OCI-LY7 (cell line): ENCODE measurements at regions not wholly inside any gene's neighbourhood (a gene's known extent, or its start where the extent isn't known, plus 50 kb on each side); places are given as distances from the start of the nearest gene placed in this dataset.

ENCODE experiments used
- BruUV-seq: library from RNA; stranded (reverse); fragments of 400-500 nt; replicated peaks from 2 replicates; lab custom pipeline; 2021; lab: Mats Ljungman, UMichigan
- CTCF ChIA-PET: fragments of 300-600 bp; sonication (Branson Sonifier 250); formaldehyde crosslinking; loops from one replicate; lab custom pipeline; 2022; ENCODE audit warnings: antibody characterized with exemption; ENCODE audit not compliant: unreplicated experiment; lab: Charles Lee
- POLR2A ChIA-PET: fragments of 300-600 bp; sonication (Branson Sonifier 250); formaldehyde crosslinking; loops from one replicate; lab custom pipeline; 2022; ENCODE audit warnings: antibody characterized with exemption; lab: Charles Lee
- DNase-seq: peaks from one replicate; pipeline ENCODE4 v3.0.0-alpha.2; 2015; ENCODE audit warnings: low spot score
- H2AFZ ChIP-seq: fragments of 200-600 bp; sonication (generic), shearing (Covaris generic); 2 replicates; pipeline ENCODE4 v1.6.1; 2014; ENCODE audit warnings: mild to moderate bottlenecking, antibody characterized with exemption, low read length, moderate library complexity
- H3K27ac ChIP-seq: fragments of 200-600 bp; sonication (generic); 2 replicates; pipeline ENCODE4 v1.5.1; 2014; ENCODE audit warnings: mixed run types, low read depth, mild to moderate bottlenecking, moderate library complexity, low read length, inconsistent platforms; ENCODE audit not compliant: poor library complexity, severe bottlenecking
- H3K36me3 ChIP-seq: fragments of 200-600 bp; sonication (generic); 2 replicates; pipeline ENCODE4 v1.6.1; 2014; ENCODE audit warnings: mild to moderate bottlenecking, antibody characterized with exemption, low read length, moderate library complexity, mixed read lengths; ENCODE audit not compliant: insufficient read depth
- H3K4me1 ChIP-seq: fragments of 200-600 bp; sonication (generic); 2 replicates; pipeline ENCODE4 v1.5.1; 2014; ENCODE audit warnings: mild to moderate bottlenecking, low read length; ENCODE audit not compliant: insufficient read depth, poor library complexity, severe bottlenecking
- H3K4me2 ChIP-seq: fragments of 200-600 bp; sonication (generic); 2 replicates; pipeline ENCODE4 v1.6.1; 2014; ENCODE audit warnings: mild to moderate bottlenecking, low read length
- H3K4me3 ChIP-seq: fragments of 200-600 bp; sonication (generic); 2 replicates; pipeline ENCODE4 v1.5.1; 2014; ENCODE audit warnings: mild to moderate bottlenecking, low read depth, low read length; ENCODE audit not compliant: poor library complexity, severe bottlenecking
- H3K79me2 ChIP-seq: fragments of 200-600 bp; sonication (generic); 2 replicates; pipeline ENCODE4 v1.6.1; 2016; ENCODE audit warnings: low read depth, mild to moderate bottlenecking, low read length, moderate library complexity, mixed read lengths; ENCODE audit not compliant: insufficient read depth
- H3K9me2 ChIP-seq: fragments of 200-600 bp; sonication (generic); 2 replicates; pipeline ENCODE4 v1.6.1; 2016; ENCODE audit warnings: mild to moderate bottlenecking, low read length, mixed read lengths; ENCODE audit not compliant: insufficient read depth
- H3K9me3 ChIP-seq: fragments of 200-600 bp; sonication (generic); 2 replicates; pipeline ENCODE4 v1.6.1; 2014; ENCODE audit warnings: mild to moderate bottlenecking, mixed run types, low read length, mixed read lengths
- H4K20me1 ChIP-seq: fragments of 200-600 bp; sonication (generic); 2 replicates; pipeline ENCODE4 v1.6.1; 2014; ENCODE audit warnings: mild to moderate bottlenecking, antibody characterized with exemption, low read length, moderate library complexity, mixed read lengths; ENCODE audit not compliant: insufficient read depth
- EZH2phosphoT487 ChIP-seq: fragments of 200-600 bp; sonication (generic); IDR thresholded peaks from 2 replicates; pipeline ENCODE4 v1.6.1; 2018; ENCODE audit warnings: low read depth, borderline replicate concordance, mild to moderate bottlenecking, mixed run types, antibody characterized with exemption, low read length, moderate library complexity, mixed read lengths
- intact Hi-C: fragments of 100-400 bp; cut with micrococcal nuclease; formaldehyde crosslinking; loops from one replicate; pipeline ENCODE4 v1.10.0; 2022; ENCODE audit not compliant: unreplicated experiment
- TF ChIP-seq, protein P1 (sequence below): fragments of 200-600 bp; sonication (generic); conservative IDR thresholded peaks from 2 replicates; pipeline ENCODE4 v1.5.1; 2014; ENCODE audit warnings: mild to moderate bottlenecking, antibody characterized with exemption, low read length, moderate library complexity, mixed read lengths

DNA sequence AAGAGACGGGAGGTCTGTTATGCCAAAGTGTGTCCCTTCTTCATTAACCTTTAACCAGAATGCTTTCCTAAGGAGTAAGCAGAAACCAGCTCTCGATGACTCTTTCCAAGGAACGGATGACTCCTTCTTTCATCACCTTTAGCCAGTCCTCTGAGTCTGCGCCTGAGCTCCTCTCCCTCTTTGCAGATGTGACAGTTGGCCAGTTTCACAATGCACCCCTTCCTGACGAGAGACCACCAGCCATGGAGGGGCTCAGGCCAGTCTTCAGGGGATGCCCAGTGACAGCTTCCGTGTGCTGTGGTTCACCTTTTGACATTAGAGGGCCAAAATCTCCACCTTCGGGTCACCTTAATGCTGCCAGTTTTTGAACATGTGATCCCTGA lies 826.1 kb downstream of the TBC1D22A start:
- H3K9me3 ChIP-seq = peaks cover 15% of the 10 kb centered on the region; the same call in 1 of the 2 replicates
- H4K20me1 ChIP-seq = no peaks in the 10 kb centered on the region
- H3K4me3 ChIP-seq = no peak overlapping the region
- no peak for TF ChIP-seq EZH2phosphoT487
- TF ChIP-seq, protein P1, sequence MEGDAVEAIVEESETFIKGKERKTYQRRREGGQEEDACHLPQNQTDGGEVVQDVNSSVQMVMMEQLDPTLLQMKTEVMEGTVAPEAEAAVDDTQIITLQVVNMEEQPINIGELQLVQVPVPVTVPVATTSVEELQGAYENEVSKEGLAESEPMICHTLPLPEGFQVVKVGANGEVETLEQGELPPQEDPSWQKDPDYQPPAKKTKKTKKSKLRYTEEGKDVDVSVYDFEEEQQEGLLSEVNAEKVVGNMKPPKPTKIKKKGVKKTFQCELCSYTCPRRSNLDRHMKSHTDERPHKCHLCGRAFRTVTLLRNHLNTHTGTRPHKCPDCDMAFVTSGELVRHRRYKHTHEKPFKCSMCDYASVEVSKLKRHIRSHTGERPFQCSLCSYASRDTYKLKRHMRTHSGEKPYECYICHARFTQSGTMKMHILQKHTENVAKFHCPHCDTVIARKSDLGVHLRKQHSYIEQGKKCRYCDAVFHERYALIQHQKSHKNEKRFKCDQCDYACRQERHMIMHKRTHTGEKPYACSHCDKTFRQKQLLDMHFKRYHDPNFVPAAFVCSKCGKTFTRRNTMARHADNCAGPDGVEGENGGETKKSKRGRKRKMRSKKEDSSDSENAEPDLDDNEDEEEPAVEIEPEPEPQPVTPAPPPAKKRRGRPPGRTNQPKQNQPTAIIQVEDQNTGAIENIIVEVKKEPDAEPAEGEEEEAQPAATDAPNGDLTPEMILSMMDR = no peak
- BruUV-seq = no TSS peak
- DNase-seq = no peak
- H3K4me1 ChIP-seq = no peaks in the 10 kb centered on the region
- intact Hi-C loops = no loop called here
- no peaks in the 10 kb centered on the region for H3K79me2 ChIP-seq
- H3K36me3 ChIP-seq = no peaks in the 10 kb centered on the region
- ChIA-PET CTCF (no interaction called here), POLR2A (no interaction called here)
- H2AFZ ChIP-seq = no peak overlapping the region
- H3K4me2 ChIP-seq = no peak overlapping the region
- H3K9me2 ChIP-seq = no peaks in the 10 kb centered on the region
- no peak overlapping the region for H3K27ac ChIP-seq

- Histone ChIP-seq H4K20me1 (no peaks in the 10 kb centered on the region), H3K79me2 (no peaks in the 10 kb centered on the region), H2AFZ (no peak overlapping the region), H3K27ac (no peak overlapping the region), H3K4me3 (no peak overlapping the region), H3K9me2 (no peaks in the 10 kb centered on the region), H3K36me3 (no peaks in the 10 kb centered on the region), H3K4me1 (no peaks in the 10 kb centered on the region), H3K9me3 (peaks cover 15% of the 10 kb centered on the region; the same call in 1 of the 2 replicates), H3K4me2 (no peak overlapping the region)
- CTCF ChIA-PET = no interaction called here
- no TSS peak for BruUV-seq
- DNase-seq = no peak
- POLR2A ChIA-PET = no interaction called here
- TF ChIP-seq, protein P1 = no peak
- TF ChIP-seq EZH2phosphoT487 = no peak
- intact Hi-C loops = no loop called here
Observed at GRCh38 chr22:47587861-47588577, 825.6 kb downstream of the TBC1D22A start.

DNA sequence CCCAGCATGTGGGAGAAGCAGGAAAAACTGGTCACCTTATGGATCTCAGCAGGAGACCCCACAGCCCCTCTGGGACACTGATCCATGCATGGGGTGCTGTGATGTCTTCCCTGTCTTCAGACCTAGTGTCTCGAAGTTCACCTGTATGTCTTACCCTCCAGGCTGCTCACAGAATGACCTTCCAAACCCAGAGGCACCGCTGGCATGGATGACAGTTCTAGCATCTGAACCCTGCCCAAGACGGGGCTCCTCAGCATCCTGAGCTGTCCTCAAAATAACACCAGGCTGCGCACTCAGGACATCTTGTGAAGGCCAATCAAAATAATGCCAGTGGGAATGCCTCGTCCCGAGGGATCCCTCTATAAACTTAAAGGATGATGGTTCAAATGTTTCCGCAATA lies 824.9 kb downstream of the TBC1D22A start:
- TF ChIP-seq, protein P1 = no peak
- no peak for TF ChIP-seq EZH2phosphoT487
- Histone ChIP-seq H3K27ac (no peak overlapping the region), H3K4me2 (no peak overlapping the region), H3K9me2 (no peaks in the 10 kb centered on the region), H3K36me3 (no peaks in the 10 kb centered on the region), H3K79me2 (no peaks in the 10 kb centered on the region), H3K9me3 (peaks cover 18% of the 10 kb centered on the region; the same call in 1 of the 2 replicates), H3K4me1 (no peaks in the 10 kb centered on the region), H3K4me3 (no peak overlapping the region), H2AFZ (no peak overlapping the region), H4K20me1 (no peaks in the 10 kb centered on the region)
- ChIA-PET CTCF (no interaction called here), POLR2A (no interaction called here)
- intact Hi-C loops = no loop called here
- no TSS peak for BruUV-seq
- no peak for DNase-seq
